Neural progenitor cell (in vitro differentiated cells): ENCODE measurements at regions not wholly inside any gene's neighbourhood (a gene's known extent, or its start where the extent isn't known, plus 50 kb on each side); places are given as distances from the start of the nearest gene placed in this dataset.

ENCODE experiments used
- DNase-seq: peaks from one replicate; pipeline ENCODE4 v3.0.0-alpha.2; 2016; ENCODE audit warnings: low spot score
- H2AFZ ChIP-seq: fragments of 200-600 bp; sonication (generic); replicated peaks from 2 replicates; pipeline ENCODE4 v1.6.1; 2016; ENCODE audit warnings: antibody characterized with exemption
- H3F3A ChIP-seq: fragments of 200-600 bp; sonication (generic); 2 replicates; pipeline ENCODE4 v1.6.1; 2016; ENCODE audit warnings: antibody characterized with exemption, low read depth
- H3K27ac ChIP-seq: fragments of 200-600 bp; sonication (generic); 2 replicates; pipeline ENCODE4 v1.5.1; 2016; ENCODE audit warnings: mild to moderate bottlenecking
- H3K27me3 ChIP-seq: fragments of 200-600 bp; sonication (generic); 2 replicates; pipeline ENCODE4 v1.6.1; 2016; ENCODE audit warnings: mild to moderate bottlenecking, moderate library complexity
- H3K36me3 ChIP-seq: fragments of 200-600 bp; sonication (generic); 2 replicates; pipeline ENCODE4 v1.5.1; 2016
- H3K4me1 ChIP-seq: fragments of 200-600 bp; sonication (generic); 2 replicates; pipeline ENCODE4 v1.6.1; 2016; ENCODE audit warnings: mixed run types
- H3K4me2 ChIP-seq: fragments of 200-600 bp; sonication (generic); 2 replicates; pipeline ENCODE4 v1.6.1; 2016
- H3K4me3 ChIP-seq: fragments of 200-600 bp; sonication (generic); 2 replicates; pipeline ENCODE4 v1.5.1; 2016
- H3K79me2 ChIP-seq: fragments of 200-600 bp; sonication (generic); 2 replicates; pipeline ENCODE4 v1.6.1; 2016; ENCODE audit warnings: low read depth
- H3K9ac ChIP-seq: fragments of 200-600 bp; sonication (generic); 2 replicates; pipeline ENCODE4 v1.6.1; 2016
- H3K9me3 ChIP-seq: fragments of 200-600 bp; sonication (generic); 2 replicates; pipeline ENCODE4 v1.5.1; 2016; ENCODE audit warnings: low read depth
- H4K20me1 ChIP-seq: fragments of 200-600 bp; sonication (generic); 2 replicates; pipeline ENCODE4 v1.6.1; 2016; ENCODE audit warnings: low read depth
- H3K27ac Mint-ChIP-seq: 3 replicates; pipeline ENCODE4 v1.8.0; 2021; ENCODE audit warnings: mixed read lengths
- H3K27me3 Mint-ChIP-seq: 2 replicates; pipeline ENCODE4 v1.8.0; 2022; ENCODE audit warnings: low read depth, mild to moderate bottlenecking, inconsistent platforms, moderate library complexity, mixed read lengths; ENCODE audit not compliant: insufficient read depth
- H3K36me3 Mint-ChIP-seq: 3 replicates; pipeline ENCODE4 v1.8.0; 2021; ENCODE audit warnings: mixed read lengths
- H3K4me1 Mint-ChIP-seq: 3 replicates; pipeline ENCODE4 v1.8.0; 2021; ENCODE audit warnings: mixed read lengths
- H3K4me3 Mint-ChIP-seq: 3 replicates; pipeline ENCODE4 v1.8.0; 2021; ENCODE audit warnings: mild to moderate bottlenecking, moderate library complexity, mixed read lengths
- H3K9me3 Mint-ChIP-seq: 3 replicates; pipeline ENCODE4 v1.8.0; 2020; ENCODE audit warnings: mixed read lengths
- EZH2 ChIP-seq: fragments of 200-600 bp; sonication (generic); IDR thresholded peaks from 2 replicates; pipeline ENCODE4 v1.6.1; 2017; ENCODE audit warnings: antibody characterized with exemption, mild to moderate bottlenecking, moderate library complexity
- EZH2phosphoT487 ChIP-seq: fragments of 200-600 bp; sonication (generic); IDR thresholded peaks from 2 replicates; pipeline ENCODE4 v1.6.1; 2017; ENCODE audit warnings: antibody characterized with exemption
- TF ChIP-seq, protein P1 (sequence below): fragments of 200-600 bp; sonication (generic); IDR thresholded peaks from 2 replicates; pipeline ENCODE4 v1.5.1; 2017; ENCODE audit warnings: antibody characterized with exemption, mild to moderate bottlenecking

DNA sequence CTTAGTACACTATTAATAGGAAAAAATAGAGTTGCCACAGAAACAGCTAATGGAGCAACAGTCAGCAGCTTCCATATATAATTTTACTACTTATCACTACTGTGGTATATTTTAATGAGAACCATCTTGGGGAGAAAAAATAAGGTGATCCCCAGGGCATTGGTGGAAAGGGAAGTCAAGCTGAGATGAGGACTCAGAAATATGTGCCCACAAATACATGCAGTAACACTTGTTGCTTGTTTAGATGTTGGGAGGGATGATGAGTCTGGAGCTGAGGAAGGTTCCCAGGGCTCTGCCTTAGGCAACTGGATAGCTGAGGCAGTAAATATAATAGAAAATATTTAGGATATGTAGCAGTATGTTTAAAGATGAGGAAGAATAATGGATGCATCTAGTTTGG is 280.1 kb upstream of the PDE4D start:
- H3K36me3 ChIP-seq: no peaks in the 10 kb centered on the region
- Mint-ChIP-seq H3K4me3 (no peak overlapping the region), H3K36me3 (no peaks in the 10 kb centered on the region), H3K4me1 (no peaks in the 10 kb centered on the region), H3K27ac (no peak overlapping the region), H3K27me3 (no peaks in the 10 kb centered on the region), H3K9me3 (no peaks in the 10 kb centered on the region)
- peaks cover 6% of the 10 kb centered on the region for H3F3A ChIP-seq
- H3K27me3 ChIP-seq: no peaks in the 10 kb centered on the region
- no peak overlapping the region for H3K4me3 ChIP-seq
- H3K79me2 ChIP-seq: no peaks in the 10 kb centered on the region
- no peak overlapping the region for H3K9ac ChIP-seq
- TF ChIP-seq, protein P1, sequence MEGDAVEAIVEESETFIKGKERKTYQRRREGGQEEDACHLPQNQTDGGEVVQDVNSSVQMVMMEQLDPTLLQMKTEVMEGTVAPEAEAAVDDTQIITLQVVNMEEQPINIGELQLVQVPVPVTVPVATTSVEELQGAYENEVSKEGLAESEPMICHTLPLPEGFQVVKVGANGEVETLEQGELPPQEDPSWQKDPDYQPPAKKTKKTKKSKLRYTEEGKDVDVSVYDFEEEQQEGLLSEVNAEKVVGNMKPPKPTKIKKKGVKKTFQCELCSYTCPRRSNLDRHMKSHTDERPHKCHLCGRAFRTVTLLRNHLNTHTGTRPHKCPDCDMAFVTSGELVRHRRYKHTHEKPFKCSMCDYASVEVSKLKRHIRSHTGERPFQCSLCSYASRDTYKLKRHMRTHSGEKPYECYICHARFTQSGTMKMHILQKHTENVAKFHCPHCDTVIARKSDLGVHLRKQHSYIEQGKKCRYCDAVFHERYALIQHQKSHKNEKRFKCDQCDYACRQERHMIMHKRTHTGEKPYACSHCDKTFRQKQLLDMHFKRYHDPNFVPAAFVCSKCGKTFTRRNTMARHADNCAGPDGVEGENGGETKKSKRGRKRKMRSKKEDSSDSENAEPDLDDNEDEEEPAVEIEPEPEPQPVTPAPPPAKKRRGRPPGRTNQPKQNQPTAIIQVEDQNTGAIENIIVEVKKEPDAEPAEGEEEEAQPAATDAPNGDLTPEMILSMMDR: no peak
- no peak for TF ChIP-seq EZH2phosphoT487
- H2AFZ ChIP-seq: no peak overlapping the region
- H3K4me2 ChIP-seq: no peak overlapping the region
- no peak overlapping the region for H3K27ac ChIP-seq
- DNase-seq: no peak
- no peaks in the 10 kb centered on the region for H3K9me3 ChIP-seq
- H3K4me1 ChIP-seq: peaks cover 11% of the 10 kb centered on the region
- H4K20me1 ChIP-seq: no peaks in the 10 kb centered on the region

GRCh38 chr5:60163762-60164161 is 270.2 kb upstream of the PDE4D start:
- no peak overlapping the region for H3K27ac ChIP-seq
- Mint-ChIP-seq H3K4me3 (no peak overlapping the region), H3K27me3 (no peaks in the 10 kb centered on the region), H3K4me1 (no peaks in the 10 kb centered on the region), H3K9me3 (no peaks in the 10 kb centered on the region), H3K36me3 (no peaks in the 10 kb centered on the region), H3K27ac (no peak overlapping the region)
- no peaks in the 10 kb centered on the region for H3K27me3 ChIP-seq
- no peak overlapping the region for H2AFZ ChIP-seq
- H3K4me3 ChIP-seq: no peak overlapping the region
- no peaks in the 10 kb centered on the region for H3K9me3 ChIP-seq
- no peak overlapping the region for H3K4me2 ChIP-seq
- TF ChIP-seq EZH2phosphoT487 (no peak), EZH2 (no peak)
- TF ChIP-seq, protein P1: no peak
- no peaks in the 10 kb centered on the region for H3K4me1 ChIP-seq
- no peaks in the 10 kb centered on the region for H3K36me3 ChIP-seq
- H3F3A ChIP-seq: no peaks in the 10 kb centered on the region
- H4K20me1 ChIP-seq: no peaks in the 10 kb centered on the region
- H3K9ac ChIP-seq: no peak overlapping the region
- no peaks in the 10 kb centered on the region for H3K79me2 ChIP-seq
- DNase-seq: no peak

DNA sequence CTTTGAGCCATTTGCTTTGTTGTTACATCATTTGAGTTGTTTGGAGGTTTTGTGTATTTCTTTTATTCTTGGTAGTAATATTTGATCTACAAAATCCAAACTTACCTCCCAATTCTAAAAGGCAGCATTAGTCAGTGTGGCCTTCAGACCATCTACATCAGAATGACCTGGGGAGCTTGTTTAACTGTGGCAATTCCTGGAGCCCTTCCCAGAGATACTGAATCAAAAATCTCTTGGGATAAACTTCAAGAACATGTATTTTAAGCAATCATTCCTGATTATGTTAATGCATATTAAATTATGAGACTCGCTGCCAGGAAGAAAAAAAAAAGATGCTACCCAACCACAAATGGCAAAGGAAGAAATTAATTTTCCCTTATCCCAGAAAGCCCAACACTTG is 268.9 kb upstream of the PDE4D start:
- Mint-ChIP-seq H3K27ac (no peak overlapping the region), H3K4me1 (no peaks in the 10 kb centered on the region), H3K9me3 (no peaks in the 10 kb centered on the region), H3K36me3 (no peaks in the 10 kb centered on the region), H3K4me3 (no peak overlapping the region), H3K27me3 (no peaks in the 10 kb centered on the region)
- Histone ChIP-seq H3K27ac (no peak overlapping the region), H3K9me3 (no peaks in the 10 kb centered on the region), H3K4me2 (no peak overlapping the region), H3K9ac (no peak overlapping the region), H4K20me1 (no peaks in the 10 kb centered on the region), H3F3A (no peaks in the 10 kb centered on the region), H3K27me3 (no peaks in the 10 kb centered on the region), H3K4me3 (no peak overlapping the region), H2AFZ (no peak overlapping the region), H3K36me3 (no peaks in the 10 kb centered on the region), H3K79me2 (no peaks in the 10 kb centered on the region), H3K4me1 (no peaks in the 10 kb centered on the region)
- TF ChIP-seq, protein P1: no peak
- no peak for TF ChIP-seq EZH2phosphoT487
- no peak for TF ChIP-seq EZH2
- no peak for DNase-seq
